ENCODE measurements at regions not wholly inside any gene's neighbourhood (a gene's known extent, or its start where the extent isn't known, plus 50 kb on each side); places are given as distances from the start of the nearest gene placed in this dataset.

DNA sequence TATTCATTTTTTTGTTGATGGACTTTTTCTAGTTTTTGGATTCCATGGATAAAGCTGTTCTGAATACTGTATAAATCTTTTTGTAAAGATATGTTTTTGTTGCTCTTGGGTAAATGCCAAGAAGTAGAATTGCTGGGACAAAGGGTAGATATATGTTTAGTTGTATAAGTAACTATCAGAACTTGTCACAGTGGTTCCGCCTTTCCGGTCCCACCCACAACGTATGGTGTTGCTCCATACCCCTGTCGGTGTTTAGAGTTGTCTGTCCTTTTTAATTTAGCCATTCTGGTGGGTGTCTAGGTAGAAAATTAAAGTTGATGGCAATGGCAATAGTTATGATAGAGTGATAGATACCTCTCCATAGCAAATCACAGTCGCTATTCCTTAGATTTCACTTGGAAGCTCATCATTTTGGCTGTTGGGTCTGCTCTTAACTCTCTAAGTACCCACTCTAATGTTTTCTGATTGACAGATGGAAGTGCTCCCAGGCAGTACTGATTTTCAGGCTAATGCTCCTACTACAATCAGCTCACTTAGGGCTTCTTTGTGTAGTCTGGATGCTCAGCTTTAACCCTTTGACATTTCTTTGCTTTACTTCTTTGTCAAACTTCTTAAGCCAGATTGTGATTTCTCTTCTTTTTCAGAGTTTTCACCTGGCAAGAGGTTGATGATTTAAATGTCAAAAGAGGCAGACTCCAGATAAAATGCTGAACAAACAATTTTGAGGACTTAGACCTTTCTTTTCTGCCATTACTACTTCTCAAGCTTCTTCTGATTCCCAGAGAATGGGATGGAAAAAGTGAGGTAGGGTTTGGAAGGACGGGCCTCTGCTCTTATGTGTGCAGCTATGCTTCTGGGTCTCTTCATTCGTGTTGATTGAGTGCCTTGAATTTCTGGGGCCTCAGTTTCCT lies 156.4 kb downstream of the AQP4 start:
- TF ChIP-seq, protein P1, sequence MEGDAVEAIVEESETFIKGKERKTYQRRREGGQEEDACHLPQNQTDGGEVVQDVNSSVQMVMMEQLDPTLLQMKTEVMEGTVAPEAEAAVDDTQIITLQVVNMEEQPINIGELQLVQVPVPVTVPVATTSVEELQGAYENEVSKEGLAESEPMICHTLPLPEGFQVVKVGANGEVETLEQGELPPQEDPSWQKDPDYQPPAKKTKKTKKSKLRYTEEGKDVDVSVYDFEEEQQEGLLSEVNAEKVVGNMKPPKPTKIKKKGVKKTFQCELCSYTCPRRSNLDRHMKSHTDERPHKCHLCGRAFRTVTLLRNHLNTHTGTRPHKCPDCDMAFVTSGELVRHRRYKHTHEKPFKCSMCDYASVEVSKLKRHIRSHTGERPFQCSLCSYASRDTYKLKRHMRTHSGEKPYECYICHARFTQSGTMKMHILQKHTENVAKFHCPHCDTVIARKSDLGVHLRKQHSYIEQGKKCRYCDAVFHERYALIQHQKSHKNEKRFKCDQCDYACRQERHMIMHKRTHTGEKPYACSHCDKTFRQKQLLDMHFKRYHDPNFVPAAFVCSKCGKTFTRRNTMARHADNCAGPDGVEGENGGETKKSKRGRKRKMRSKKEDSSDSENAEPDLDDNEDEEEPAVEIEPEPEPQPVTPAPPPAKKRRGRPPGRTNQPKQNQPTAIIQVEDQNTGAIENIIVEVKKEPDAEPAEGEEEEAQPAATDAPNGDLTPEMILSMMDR (IDR thresholded peaks at IDR 0.05; ENCODE audit: poor library complexity, severe bottlenecking) = no peak
- no peak for TF ChIP-seq EZH2 (IDR thresholded peaks at IDR 0.05; ENCODE audit: borderline replicate concordance, insufficient read depth, low read length, poor library complexity, severe bottlenecking)
- no peak for TF ChIP-seq REST (IDR thresholded peaks at IDR 0.05; ENCODE audit: borderline replicate concordance)
- TF ChIP-seq RAD21 (conservative IDR thresholded peaks at IDR 0.05) = no peak
- no peak for TF ChIP-seq TAF1 (IDR thresholded peaks at IDR 0.05; ENCODE audit: low read depth)
- no peak for TF ChIP-seq EP300 (conservative IDR thresholded peaks at IDR 0.05; ENCODE audit: poor library complexity, severe bottlenecking)
- no peak for TF ChIP-seq POLR2AphosphoS5 (IDR thresholded peaks at IDR 0.05)
- TF ChIP-seq MXI1 (conservative IDR thresholded peaks at IDR 0.05; ENCODE audit: poor library complexity, severe bottlenecking) = no peak

All from neural cell (in vitro differentiated cells).